Fibroblast of lung (primary cell): ENCODE measurements at regions not wholly inside any gene's neighbourhood (a gene's known extent, or its start where the extent isn't known, plus 50 kb on each side); places are given as distances from the start of the nearest gene placed in this dataset.
A peak's percentile ranks its signal among the peaks of the same experiment; 100 is the strongest.

ENCODE experiments used
- DNase-seq, 2 donors: peaks; one replicate each; pipeline versions ENCODE4 v3.0.0 to v3.0.0-alpha.2; 2010; ENCODE audit warnings: low read depth in 2 of 2
- H2AFZ ChIP-seq: 2 replicates; pipeline ENCODE4 v1.5.1; 2012; ENCODE audit warnings: low read length, control low read depth, inconsistent platforms
- H3K27ac ChIP-seq: 2 replicates; pipeline ENCODE4 v1.5.1; 2011; ENCODE audit warnings: low read length, control low read depth; ENCODE audit not compliant: insufficient read depth
- H3K27me3 ChIP-seq: 2 replicates; pipeline ENCODE4 v1.5.1; 2011; ENCODE audit warnings: mild to moderate bottlenecking, low read length; ENCODE audit not compliant: control insufficient read depth, insufficient read depth
- H3K36me3 ChIP-seq: 2 replicates; pipeline ENCODE4 v1.5.1; 2011; ENCODE audit warnings: low read length; ENCODE audit not compliant: control insufficient read depth, insufficient read depth
- H3K4me1 ChIP-seq: 2 replicates; pipeline ENCODE4 v1.5.1; 2011; ENCODE audit warnings: low read length; ENCODE audit not compliant: control insufficient read depth, insufficient read depth; ENCODE audit errors: extremely low read depth
- H3K4me2 ChIP-seq: 2 replicates; pipeline ENCODE4 v1.5.1; 2011; ENCODE audit warnings: low read length, control low read depth; ENCODE audit not compliant: insufficient read depth; ENCODE audit errors: extremely low read depth
- H3K4me3 ChIP-seq, 4 experiments: fragments of 200-600 bp in 1 of 4; sonication (generic) in 1 of 4; replicated peaks in 1 of 4; 2 replicates each; pipeline ENCODE4 v1.5.1; 2011 to 2016; ENCODE audit warnings: low read length in 4 of 4, low read depth in 3 of 4, mild to moderate bottlenecking in 3 of 4, control low read depth in 2 of 4, inconsistent platforms in 1 of 4, mixed read lengths in 1 of 4; ENCODE audit not compliant: insufficient read depth in 1 of 4; ENCODE audit errors: control extremely low read depth in 1 of 4
- H3K79me2 ChIP-seq: 2 replicates; pipeline ENCODE4 v1.5.1; 2012; ENCODE audit warnings: mild to moderate bottlenecking, low read length, inconsistent platforms; ENCODE audit not compliant: control insufficient read depth, insufficient read depth
- H3K9ac ChIP-seq: 2 replicates; pipeline ENCODE4 v1.5.1; 2011; ENCODE audit warnings: mild to moderate bottlenecking, low read length, control low read depth; ENCODE audit not compliant: insufficient read depth
- H3K9me3 ChIP-seq: 2 replicates; pipeline ENCODE4 v1.5.1; 2012; ENCODE audit warnings: low read depth, low read length; ENCODE audit not compliant: control insufficient read depth, insufficient read depth
- H4K20me1 ChIP-seq: 2 replicates; pipeline ENCODE4 v1.5.1; 2011; ENCODE audit warnings: low read length; ENCODE audit not compliant: control insufficient read depth, insufficient read depth; ENCODE audit errors: extremely low read depth
- EZH2 ChIP-seq: IDR thresholded peaks from 2 replicates; pipeline ENCODE4 v1.5.1; 2012; ENCODE audit warnings: low read length, control low read depth, mild to moderate bottlenecking; ENCODE audit errors: missing control alignments
- TF ChIP-seq, protein P1 (sequence below), 2 donors: IDR thresholded peaks in 1 of 2; conservative IDR thresholded peaks in 1 of 2; 1 replicate in 1 of 2; 2 replicates in 1 of 2; pipeline ENCODE4 v1.5.1; 2011 to 2012; ENCODE audit warnings: low read length in 2 of 2, control low read depth in 1 of 2, inconsistent platforms in 1 of 2, low read depth in 1 of 2, mild to moderate bottlenecking in 1 of 2

DNA sequence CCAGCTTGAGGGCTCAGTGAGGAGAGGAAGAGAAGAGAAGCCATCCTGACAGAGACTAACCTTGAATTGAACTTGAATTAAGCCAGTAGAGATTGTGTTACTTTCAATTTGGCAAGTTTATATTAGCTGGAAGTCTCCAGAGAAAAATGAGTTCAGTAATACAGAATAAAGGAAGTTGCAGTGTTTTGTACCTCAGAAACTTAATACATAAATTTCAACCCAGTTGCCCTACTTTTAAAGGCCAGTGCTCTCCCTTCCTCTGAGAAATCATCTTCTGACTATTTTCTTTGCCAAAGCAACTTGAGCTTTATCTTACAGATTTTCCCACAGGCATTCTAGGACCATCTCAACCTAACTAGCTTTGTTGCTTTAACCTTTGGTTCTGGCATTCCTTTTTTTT is 231.0 kb upstream of the GAS1 start:
- no peak overlapping the region for H3K4me3 ChIP-seq
- TF ChIP-seq, protein P1, sequence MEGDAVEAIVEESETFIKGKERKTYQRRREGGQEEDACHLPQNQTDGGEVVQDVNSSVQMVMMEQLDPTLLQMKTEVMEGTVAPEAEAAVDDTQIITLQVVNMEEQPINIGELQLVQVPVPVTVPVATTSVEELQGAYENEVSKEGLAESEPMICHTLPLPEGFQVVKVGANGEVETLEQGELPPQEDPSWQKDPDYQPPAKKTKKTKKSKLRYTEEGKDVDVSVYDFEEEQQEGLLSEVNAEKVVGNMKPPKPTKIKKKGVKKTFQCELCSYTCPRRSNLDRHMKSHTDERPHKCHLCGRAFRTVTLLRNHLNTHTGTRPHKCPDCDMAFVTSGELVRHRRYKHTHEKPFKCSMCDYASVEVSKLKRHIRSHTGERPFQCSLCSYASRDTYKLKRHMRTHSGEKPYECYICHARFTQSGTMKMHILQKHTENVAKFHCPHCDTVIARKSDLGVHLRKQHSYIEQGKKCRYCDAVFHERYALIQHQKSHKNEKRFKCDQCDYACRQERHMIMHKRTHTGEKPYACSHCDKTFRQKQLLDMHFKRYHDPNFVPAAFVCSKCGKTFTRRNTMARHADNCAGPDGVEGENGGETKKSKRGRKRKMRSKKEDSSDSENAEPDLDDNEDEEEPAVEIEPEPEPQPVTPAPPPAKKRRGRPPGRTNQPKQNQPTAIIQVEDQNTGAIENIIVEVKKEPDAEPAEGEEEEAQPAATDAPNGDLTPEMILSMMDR (conservative IDR thresholded peaks at IDR 0.05 in 1 of 2, IDR thresholded peaks at IDR 0.05 in 1 of 2; ENCODE audit: low read depth in 1 of 2, low read length in 2 of 2) = no peak
- no peak for TF ChIP-seq EZH2
- H4K20me1 ChIP-seq = no peaks in the 10 kb centered on the region
- no peaks in the 10 kb centered on the region for H3K79me2 ChIP-seq
- no peak overlapping the region for H2AFZ ChIP-seq
- H3K4me1 ChIP-seq = no peaks in the 10 kb centered on the region
- H3K9ac ChIP-seq = no peak overlapping the region
- no peaks in the 10 kb centered on the region for H3K27me3 ChIP-seq
- no peaks in the 10 kb centered on the region for H3K36me3 ChIP-seq
- no peaks in the 10 kb centered on the region for H3K9me3 ChIP-seq
- DNase-seq = no peak
- H3K4me2 ChIP-seq = no peak overlapping the region
- no peak overlapping the region for H3K27ac ChIP-seq

DNA sequence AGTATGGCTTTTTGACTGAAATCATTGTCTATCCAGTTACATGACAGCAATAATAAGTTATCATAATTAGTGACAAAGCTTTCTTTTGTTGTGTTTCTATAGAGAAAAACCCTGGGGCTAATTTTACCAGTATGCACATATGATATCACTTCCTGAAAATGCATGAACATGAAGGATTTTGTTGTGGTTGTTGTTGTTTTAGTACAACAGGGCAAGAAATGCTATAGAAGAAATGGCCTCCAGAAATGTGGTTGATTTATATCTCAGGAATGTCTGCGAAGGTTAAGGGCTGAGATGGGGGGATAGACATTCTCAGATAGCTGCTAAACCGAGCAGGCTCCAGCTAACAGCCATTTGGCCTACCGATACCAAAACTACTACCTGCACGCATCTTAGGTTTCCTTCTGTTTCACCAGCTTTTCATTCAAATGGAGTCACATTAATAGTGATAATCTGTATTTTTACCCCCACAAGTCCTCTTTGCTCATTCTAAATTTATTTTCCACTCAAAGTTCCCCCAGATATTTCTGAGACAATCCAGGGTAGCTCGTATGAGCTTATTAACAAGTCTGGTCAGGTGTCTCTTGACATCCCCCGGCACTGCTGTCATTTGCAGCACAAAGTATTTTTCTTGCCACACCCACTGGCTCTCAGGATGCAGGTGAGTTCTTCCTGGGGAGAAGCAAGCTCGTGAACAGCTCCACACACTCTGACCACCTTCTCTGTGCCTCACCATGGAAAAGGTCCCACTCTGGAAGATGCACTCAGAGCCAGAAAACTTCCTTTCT is 232.4 kb upstream of the GAS1 start:
- no peaks in the 10 kb centered on the region for H3K9me3 ChIP-seq
- H3K27me3 ChIP-seq = no peaks in the 10 kb centered on the region
- no peak overlapping the region for H3K27ac ChIP-seq
- no peaks in the 10 kb centered on the region for H3K79me2 ChIP-seq
- no peaks in the 10 kb centered on the region for H3K36me3 ChIP-seq
- no peaks in the 10 kb centered on the region for H3K4me1 ChIP-seq
- DNase-seq = peak in 1 of 2 donors; percentile 29
- no peak overlapping the region for H3K4me3 ChIP-seq
- TF ChIP-seq, protein P1 (conservative IDR thresholded peaks at IDR 0.05 in 1 of 2, IDR thresholded peaks at IDR 0.05 in 1 of 2; ENCODE audit: low read depth in 1 of 2, low read length in 2 of 2) = no peak
- no peak for TF ChIP-seq EZH2
- no peak overlapping the region for H2AFZ ChIP-seq
- H3K9ac ChIP-seq = no peak overlapping the region
- no peak overlapping the region for H3K4me2 ChIP-seq
- H4K20me1 ChIP-seq = no peaks in the 10 kb centered on the region

DNA sequence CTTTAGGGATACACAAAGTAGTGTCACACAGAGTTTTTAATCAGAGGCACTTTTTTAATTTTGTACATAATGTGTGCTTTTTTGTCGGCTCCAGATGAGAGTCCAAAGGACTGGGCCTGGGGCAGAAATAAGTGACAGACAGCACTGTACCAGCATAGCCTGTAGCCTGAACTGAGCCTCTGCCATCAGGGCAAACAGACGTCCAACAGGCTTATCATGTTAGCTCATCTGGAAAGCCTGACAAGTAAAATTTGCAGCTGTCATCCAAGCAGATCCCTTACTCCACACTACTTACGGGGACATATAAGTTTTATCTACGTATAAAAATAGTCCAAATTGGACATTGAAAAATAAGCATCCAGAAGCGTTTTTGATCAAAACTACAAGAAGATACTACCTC is 233.1 kb upstream of the GAS1 start:
- Histone ChIP-seq H4K20me1 (no peaks in the 10 kb centered on the region), H3K27me3 (no peaks in the 10 kb centered on the region), H3K4me1 (no peaks in the 10 kb centered on the region), H3K4me3 (no peak overlapping the region), H3K79me2 (no peaks in the 10 kb centered on the region), H3K27ac (no peak overlapping the region), H3K36me3 (no peaks in the 10 kb centered on the region), H2AFZ (no peak overlapping the region), H3K4me2 (no peak overlapping the region), H3K9me3 (no peaks in the 10 kb centered on the region), H3K9ac (no peak overlapping the region)
- TF ChIP-seq, protein P1 (conservative IDR thresholded peaks at IDR 0.05 in 1 of 2, IDR thresholded peaks at IDR 0.05 in 1 of 2; ENCODE audit: low read depth in 1 of 2, low read length in 2 of 2) = no peak
- TF ChIP-seq EZH2 = no peak
- no peak for DNase-seq
